ENCODE measurements at regions not wholly inside any gene's neighbourhood (a gene's known extent, or its start where the extent isn't known, plus 50 kb on each side); places are given as distances from the start of the nearest gene placed in this dataset.

DNA sequence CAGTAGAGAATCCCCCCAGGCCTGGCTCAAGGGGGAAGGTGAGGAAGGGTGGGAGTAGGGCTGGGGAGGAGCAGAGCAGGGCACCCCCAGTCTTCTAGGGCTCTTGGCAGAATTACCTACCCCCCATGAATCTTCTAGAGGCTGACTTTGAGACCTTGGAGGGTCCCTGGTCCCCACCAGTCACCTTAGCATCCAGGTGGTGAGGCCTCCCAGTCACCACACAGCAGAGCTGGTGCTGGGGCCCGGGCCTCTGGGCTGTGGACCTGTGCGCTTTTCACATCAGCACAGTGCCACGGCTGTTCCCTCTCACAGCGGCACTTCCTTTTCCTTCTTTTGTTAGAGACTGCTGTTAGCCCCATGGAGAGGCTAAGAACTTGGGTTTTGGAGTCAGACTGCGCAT lies 148.6 kb upstream of the PITX1 start:
- no peak for TF ChIP-seq POLR2A (IDR thresholded peaks at IDR 0.05)
- no peak for TF ChIP-seq CTCF (IDR thresholded peaks at IDR 0.05 in 4 of 5, conservative IDR thresholded peaks at IDR 0.05 in 1 of 5)
